Ectodermal cell (in vitro differentiated cells): ENCODE measurements at regions not wholly inside any gene's neighbourhood (a gene's known extent, or its start where the extent isn't known, plus 50 kb on each side); places are given as distances from the start of the nearest gene placed in this dataset.

Source experiments
- H3K27ac ChIP-seq: 2 replicates; pipeline ENCODE4 v1.7.0; 2013; ENCODE audit warnings: mild to moderate bottlenecking, low read depth, low read length; ENCODE audit not compliant: insufficient read depth, poor library complexity, severe bottlenecking
- H3K27me3 ChIP-seq: 2 replicates; pipeline ENCODE4 v1.7.0; 2013; ENCODE audit warnings: mild to moderate bottlenecking, low read length; ENCODE audit not compliant: insufficient read depth, control insufficient read depth, poor library complexity, severe bottlenecking
- H3K36me3 ChIP-seq: one replicate; pipeline ENCODE4 v1.7.0; 2013; ENCODE audit warnings: low read length; ENCODE audit not compliant: control insufficient read depth, insufficient read depth
- H3K4me1 ChIP-seq: one replicate; pipeline ENCODE4 v1.7.0; 2013; ENCODE audit warnings: low read length; ENCODE audit not compliant: control insufficient read depth, insufficient read depth
- H3K4me3 ChIP-seq: 2 replicates; pipeline ENCODE4 v1.7.0; 2013; ENCODE audit warnings: low read depth, low read length, control low read depth; ENCODE audit not compliant: insufficient read depth
- H3K9me3 ChIP-seq: 2 replicates; pipeline ENCODE4 v1.7.0; 2013; ENCODE audit warnings: mild to moderate bottlenecking, low read length, moderate library complexity; ENCODE audit not compliant: control insufficient read depth
- WGBS, 2 experiments: methylation state at CpG; one replicate each; pipeline ENCODE4 v1.1.7; 2013; ENCODE audit warnings: missing lambda C conversion rate in 2 of 2; 5-methylcytosine and 5-hydroxymethylcytosine counted together

DNA sequence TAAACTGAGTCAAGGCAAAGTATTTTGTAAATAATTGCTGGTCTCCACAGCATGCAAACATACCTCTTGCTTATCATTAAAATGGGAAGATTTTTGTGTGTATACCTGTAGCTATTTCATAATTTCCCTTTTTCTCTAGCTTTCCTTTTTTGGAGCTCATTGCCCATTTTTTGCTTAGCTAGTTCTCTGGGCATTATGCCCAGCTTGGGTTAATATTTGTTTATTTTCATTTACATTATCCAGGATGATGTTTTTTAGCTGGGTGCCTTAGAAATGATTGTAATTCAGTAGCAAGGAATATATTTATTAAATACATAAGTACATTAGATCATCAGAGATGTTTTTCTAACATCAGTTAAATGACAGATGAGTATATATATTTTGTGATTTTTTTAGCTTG lies 1271.7 kb upstream of the GBE1 start:
- H3K36me3 ChIP-seq = no peaks in the 10 kb centered on the region
- no peaks in the 10 kb centered on the region for H3K9me3 ChIP-seq
- no peak overlapping the region for H3K27ac ChIP-seq
- H3K4me3 ChIP-seq = no peak overlapping the region
- H3K4me1 ChIP-seq = no peaks in the 10 kb centered on the region
- H3K27me3 ChIP-seq = no peaks in the 10 kb centered on the region

DNA sequence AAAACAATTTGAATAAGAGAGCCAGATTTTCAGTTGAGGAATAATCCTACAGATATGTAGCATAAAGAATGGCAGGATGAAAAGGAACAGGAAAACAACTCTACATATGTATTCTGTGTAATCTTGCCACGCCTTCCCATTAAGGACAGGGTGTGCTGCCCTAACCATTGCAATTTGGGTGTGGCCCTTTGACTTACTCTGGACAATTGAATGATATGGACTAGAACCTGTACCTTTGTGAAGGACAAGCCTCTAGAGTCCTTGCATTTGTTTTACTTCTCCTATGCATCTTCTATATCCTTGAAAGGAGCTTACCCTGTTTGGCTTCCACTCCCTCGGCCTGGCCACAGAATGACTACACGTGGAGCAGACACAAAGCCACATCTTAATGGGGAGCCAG lies 1261.6 kb upstream of the GBE1 start:
- 91 to 93% methylated on average over 3 of the region's 3 CpGs for WGBS, 2 experiments

DNA sequence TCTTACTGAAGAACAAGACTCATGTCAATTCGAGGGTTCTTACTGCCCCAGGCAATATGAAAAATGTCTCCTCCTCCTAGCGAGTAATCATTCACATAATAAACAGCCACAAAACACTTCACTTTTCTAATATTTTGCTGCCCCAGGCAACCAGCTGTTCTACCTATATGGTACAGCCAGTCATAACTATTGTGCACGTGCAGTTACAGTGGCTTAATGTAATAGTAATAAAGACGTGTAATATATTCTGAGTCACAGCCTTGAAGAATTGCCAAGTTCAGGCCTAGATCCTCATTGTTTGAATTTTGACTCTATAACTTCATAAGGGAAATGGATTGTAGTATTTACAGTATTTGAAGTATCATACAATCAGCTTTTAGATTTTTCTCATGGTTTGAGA lies 1250.0 kb upstream of the GBE1 start:
- Histone ChIP-seq H3K36me3 (no peaks in the 10 kb centered on the region), H3K27me3 (no peaks in the 10 kb centered on the region), H3K4me1 (no peaks in the 10 kb centered on the region), H3K4me3 (no peak overlapping the region), H3K27ac (no peak overlapping the region), H3K9me3 (no peaks in the 10 kb centered on the region)
- 93 to 95% methylated on average over 4 of the region's 4 CpGs for WGBS, 2 experiments

More for the DNA sequence above, 1261.6 kb upstream of the GBE1 start:
- Histone ChIP-seq H3K9me3 (no peaks in the 10 kb centered on the region), H3K27me3 (no peaks in the 10 kb centered on the region), H3K36me3 (no peaks in the 10 kb centered on the region), H3K27ac (no peak overlapping the region), H3K4me3 (no peak overlapping the region), H3K4me1 (no peaks in the 10 kb centered on the region)

DNA sequence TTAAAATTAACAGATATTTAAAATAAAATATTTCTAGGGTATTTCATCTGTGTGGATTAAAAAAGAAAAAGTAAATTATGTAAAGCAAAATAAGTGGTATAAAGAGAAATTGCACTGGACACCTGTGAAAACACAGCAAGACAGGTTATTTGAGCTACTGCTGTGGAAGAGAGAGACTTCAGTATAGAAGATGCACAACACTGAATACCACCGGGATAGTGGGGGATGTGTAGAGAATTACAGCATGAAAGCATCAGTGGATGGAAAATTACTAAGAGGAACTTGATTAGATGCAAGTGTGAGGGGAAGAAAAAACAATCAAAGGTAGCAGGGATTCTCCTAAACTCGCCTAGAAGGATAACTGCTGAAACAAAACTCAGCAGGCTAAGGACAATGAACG lies 1242.5 kb upstream of the GBE1 start:
- no peaks in the 10 kb centered on the region for H3K27me3 ChIP-seq
- no peak overlapping the region for H3K4me3 ChIP-seq
- 44 to 51% methylated on average over 3 of the region's 3 CpGs for WGBS, 2 experiments
- no peaks in the 10 kb centered on the region for H3K4me1 ChIP-seq
- no peaks in the 10 kb centered on the region for H3K36me3 ChIP-seq
- H3K9me3 ChIP-seq = no peaks in the 10 kb centered on the region
- H3K27ac ChIP-seq = no peak overlapping the region

DNA sequence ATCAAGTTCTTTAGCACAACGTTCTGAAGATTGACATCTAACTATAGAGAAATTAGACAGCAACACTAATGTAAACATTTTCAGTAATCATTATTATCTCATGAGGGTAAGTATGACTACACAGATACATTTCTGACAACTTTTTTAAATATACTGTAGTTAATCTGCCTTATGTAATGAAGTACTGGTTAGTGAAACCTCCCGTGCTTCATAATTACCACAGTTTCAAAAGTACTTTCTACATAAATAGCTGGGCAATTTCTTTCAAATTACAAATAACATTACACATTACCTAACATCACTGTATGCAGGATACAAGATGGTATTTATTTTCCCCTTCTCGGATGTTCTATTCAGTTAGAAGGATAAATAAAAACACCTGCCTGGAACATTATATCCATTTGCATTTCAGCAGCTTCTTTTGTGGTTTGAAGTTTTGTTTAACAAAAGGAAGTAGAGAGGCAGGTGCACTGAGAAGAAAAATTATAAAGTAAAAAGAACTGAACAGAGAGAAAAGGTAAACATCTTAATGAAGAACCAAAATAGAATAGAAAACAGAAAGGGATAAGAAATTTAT lies 1241.5 kb upstream of the GBE1 start:
- Histone ChIP-seq H3K36me3 (no peaks in the 10 kb centered on the region), H3K4me3 (no peak overlapping the region), H3K4me1 (no peaks in the 10 kb centered on the region), H3K27me3 (no peaks in the 10 kb centered on the region), H3K27ac (no peak overlapping the region), H3K9me3 (no peaks in the 10 kb centered on the region)
- 92% methylated on average over 2 of the region's 3 CpGs; no CpG with 5 or more reads in 1 of the 2 experiments for WGBS, 2 experiments

DNA sequence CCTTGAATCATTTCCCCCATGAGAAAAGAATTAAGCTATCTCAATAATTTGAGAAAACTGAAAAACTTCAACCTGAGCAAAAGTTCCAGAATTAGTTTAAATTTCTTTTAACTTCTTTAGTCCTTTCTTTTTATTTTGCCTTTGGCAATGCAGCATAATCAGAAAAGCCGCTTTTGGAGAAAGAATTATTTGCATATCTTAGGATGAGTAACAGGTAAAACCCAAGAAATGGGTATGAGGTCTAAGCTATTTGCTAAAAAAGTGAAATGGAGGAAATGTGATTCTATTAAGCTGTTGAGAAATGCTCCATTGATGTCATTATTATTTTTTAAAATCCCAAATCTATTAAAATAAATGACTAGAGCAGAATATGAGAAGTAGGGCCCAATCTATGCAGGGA lies 1238.3 kb upstream of the GBE1 start:
- no peaks in the 10 kb centered on the region for H3K4me1 ChIP-seq
- H3K9me3 ChIP-seq = no peaks in the 10 kb centered on the region
- no peaks in the 10 kb centered on the region for H3K36me3 ChIP-seq
- H3K27ac ChIP-seq = no peak overlapping the region
- H3K4me3 ChIP-seq = no peak overlapping the region
- WGBS, 2 experiments = 94 to 100% methylated on average over 1 of the region's 1 CpG
- H3K27me3 ChIP-seq = no peaks in the 10 kb centered on the region

DNA sequence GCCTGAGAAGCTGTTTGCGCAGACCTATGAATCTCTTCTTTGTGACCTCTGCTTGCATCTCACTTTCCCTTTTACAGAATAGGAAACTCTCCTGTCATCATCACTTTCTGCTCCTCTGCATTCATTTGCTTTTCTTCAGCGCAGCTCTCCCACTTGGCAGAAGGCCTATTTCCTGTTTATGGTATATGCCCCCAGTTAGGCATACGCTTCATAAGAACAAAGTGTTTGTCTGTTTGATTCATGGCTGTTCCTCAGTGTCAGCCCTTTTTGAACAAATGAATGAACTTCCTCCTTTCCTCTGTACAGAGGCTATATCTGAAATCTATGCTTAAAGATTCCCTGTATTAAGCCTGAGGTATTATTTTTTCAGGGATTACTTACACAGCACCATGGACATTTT lies 1216.9 kb upstream of the GBE1 start:
- Histone ChIP-seq H3K4me3 (no peak overlapping the region), H3K27ac (peak overlapping the region; percentile 47), H3K27me3 (no peaks in the 10 kb centered on the region), H3K36me3 (no peaks in the 10 kb centered on the region), H3K9me3 (no peaks in the 10 kb centered on the region), H3K4me1 (peaks cover 9% of the 10 kb centered on the region)
- 91 to 94% methylated on average over 3 of the region's 3 CpGs for WGBS, 2 experiments

DNA sequence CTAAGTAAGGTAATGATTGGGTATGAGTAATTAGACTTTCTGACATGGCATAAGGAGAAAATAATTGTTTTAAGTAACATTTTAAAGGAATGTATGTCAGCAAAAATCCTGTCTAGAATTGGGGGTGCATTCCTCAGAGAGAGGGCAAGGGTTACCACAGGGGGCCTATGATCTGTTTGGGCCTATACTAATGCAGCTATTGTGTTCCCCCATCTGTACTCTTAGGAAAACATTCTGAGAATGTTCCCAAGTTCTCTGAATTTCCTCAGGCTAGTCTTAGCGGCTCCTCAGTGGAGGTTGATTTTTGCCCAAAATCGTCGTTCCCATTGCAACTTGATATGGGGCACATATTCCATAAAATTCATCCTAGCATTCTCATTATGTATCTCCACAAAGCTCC lies 1216.4 kb upstream of the GBE1 start:
- H3K9me3 ChIP-seq = no peaks in the 10 kb centered on the region
- WGBS, 2 experiments = 76 to 82% methylated on average over 3 of the region's 3 CpGs
- no peak overlapping the region for H3K4me3 ChIP-seq
- no peaks in the 10 kb centered on the region for H3K27me3 ChIP-seq
- H3K36me3 ChIP-seq = no peaks in the 10 kb centered on the region
- peak overlapping the region; percentile 47 for H3K27ac ChIP-seq
- H3K4me1 ChIP-seq = peaks cover 9% of the 10 kb centered on the region

DNA sequence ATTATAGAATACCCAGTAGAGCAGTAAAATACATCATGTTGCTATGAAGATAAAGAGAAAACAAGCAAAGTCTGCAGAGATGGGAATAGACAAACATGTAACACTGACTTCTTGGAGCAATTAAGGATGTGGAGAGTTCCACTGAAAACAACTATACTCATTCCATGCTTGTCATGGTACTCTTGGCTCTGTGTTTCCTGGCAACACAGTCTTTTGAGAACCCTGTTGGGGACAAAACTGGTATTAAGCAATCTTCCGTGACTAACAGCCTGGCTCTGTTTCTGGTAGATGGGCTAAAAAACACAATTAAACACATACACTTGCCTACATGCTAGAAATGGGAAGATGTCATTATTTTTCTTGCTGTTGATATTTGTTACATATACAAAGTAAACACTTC lies 1212.3 kb upstream of the GBE1 start:
- Histone ChIP-seq H3K4me1 (peaks cover 9% of the 10 kb centered on the region), H3K9me3 (no peaks in the 10 kb centered on the region), H3K27ac (no peak overlapping the region), H3K27me3 (no peaks in the 10 kb centered on the region), H3K36me3 (no peaks in the 10 kb centered on the region), H3K4me3 (no peak overlapping the region)
- 64 to 67% methylated on average over 1 of the region's 1 CpG for WGBS, 2 experiments

DNA sequence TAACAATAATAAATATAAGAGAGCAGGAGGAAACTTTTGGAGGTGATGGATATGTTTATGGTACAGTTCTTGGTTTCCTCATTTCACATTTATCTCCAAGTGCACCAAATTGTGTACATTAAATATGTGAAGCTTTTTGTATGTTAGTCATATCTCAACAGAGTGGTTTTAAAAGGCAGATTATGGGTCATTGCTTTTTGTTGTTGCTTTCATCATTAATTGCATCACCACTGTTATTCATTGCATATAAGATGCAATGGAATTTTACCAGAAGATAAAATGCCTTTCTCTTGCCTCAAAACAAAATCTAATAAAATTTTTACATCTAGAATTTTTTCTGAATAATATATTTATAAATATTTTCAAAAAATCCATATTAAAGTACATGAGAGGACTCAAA lies 1198.9 kb upstream of the GBE1 start:
- H3K9me3 ChIP-seq = no peaks in the 10 kb centered on the region
- H3K4me1 ChIP-seq = no peaks in the 10 kb centered on the region
- no peaks in the 10 kb centered on the region for H3K27me3 ChIP-seq
- H3K4me3 ChIP-seq = no peak overlapping the region
- H3K36me3 ChIP-seq = no peaks in the 10 kb centered on the region
- no peak overlapping the region for H3K27ac ChIP-seq

DNA sequence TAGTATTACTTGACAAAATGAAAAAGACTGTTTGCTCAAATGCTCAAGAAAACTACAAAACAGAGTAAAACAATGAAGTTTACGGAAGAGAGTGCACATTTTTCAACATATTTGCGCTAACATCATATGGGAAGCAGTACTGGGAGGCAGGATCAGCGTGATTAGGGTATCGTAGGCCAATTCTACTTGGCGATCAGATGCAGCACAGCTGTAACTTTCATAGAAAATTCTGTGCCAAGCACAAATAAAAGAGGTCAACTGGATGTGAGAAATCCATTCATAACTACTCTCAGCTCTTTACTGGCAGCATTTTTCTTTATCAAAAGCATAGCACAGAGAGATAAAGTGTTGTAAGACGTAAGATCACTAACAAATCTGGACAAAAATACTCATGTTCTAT lies 1196.3 kb upstream of the GBE1 start:
- Histone ChIP-seq H3K27ac (no peak overlapping the region), H3K4me1 (no peaks in the 10 kb centered on the region), H3K36me3 (no peaks in the 10 kb centered on the region), H3K27me3 (no peaks in the 10 kb centered on the region), H3K9me3 (peaks cover 3% of the 10 kb centered on the region), H3K4me3 (no peak overlapping the region)
- WGBS, 2 experiments = 75 to 83% methylated on average over 5 to 6 of the region's 6 CpGs
